ENCODE measurements at regions not wholly inside any gene's neighbourhood (a gene's known extent, or its start where the extent isn't known, plus 50 kb on each side); places are given as distances from the start of the nearest gene placed in this dataset.
A peak's percentile ranks its signal among the peaks of the same experiment; 100 is the strongest.

DNA sequence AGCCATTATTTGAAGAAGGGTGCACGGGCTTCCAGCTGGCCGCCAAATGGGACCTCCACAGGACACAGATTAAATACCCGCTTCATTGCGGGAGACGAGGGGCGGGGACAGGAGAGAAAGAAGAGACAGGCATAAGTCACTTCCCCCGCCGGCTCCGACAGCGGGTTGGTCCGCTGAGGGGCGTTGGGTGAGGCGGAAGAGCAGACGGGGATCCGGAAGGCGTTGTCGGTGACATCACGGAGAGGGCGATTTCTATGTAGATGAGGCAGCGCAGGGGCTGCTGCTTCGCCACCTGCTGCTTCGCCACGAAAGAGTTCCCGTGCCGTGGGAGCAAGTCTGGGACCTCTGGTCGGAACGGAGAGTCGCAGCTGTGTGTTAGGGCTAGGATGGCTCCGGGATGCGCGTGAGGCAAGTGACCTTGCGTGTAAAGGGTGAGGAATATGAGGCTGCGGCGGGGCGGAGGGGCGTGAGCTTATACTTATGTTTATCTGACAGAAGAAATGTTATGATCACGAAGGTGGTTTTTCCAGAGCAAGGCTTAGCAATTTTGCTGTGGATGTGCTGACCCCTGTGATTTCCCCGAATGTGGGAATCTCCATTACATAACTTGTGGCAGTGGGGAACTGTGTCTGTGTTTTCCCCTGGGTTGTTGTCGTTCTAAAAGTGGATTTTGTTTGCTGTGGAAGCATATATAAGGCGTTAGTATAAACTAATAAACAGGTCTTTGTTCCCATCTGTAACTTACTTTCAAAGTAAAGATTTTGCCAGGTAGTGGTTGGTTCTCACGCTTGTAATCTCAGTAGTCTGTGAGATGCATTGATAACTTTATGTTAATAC is 52.9 kb downstream of the PPIAL4C start (continued):
- TF ChIP-seq ARID4B (CRISPR knock-in tag; IDR thresholded peaks at IDR 0.05) = peak; percentile 53; the same call in 1 of the 2 replicates
- TF ChIP-seq BMI1 (IDR thresholded peaks at IDR 0.05; ENCODE audit: low read length) = 0 out of 2 replicates have a peak, but pooled peaks have one; percentile 41
- TF ChIP-seq HNRNPLL (IDR thresholded peaks at IDR 0.05; ENCODE audit: low read depth, low read length, poor library complexity, severe bottlenecking) = peak; percentile 30
- TF ChIP-seq AFF1 (IDR thresholded peaks at IDR 0.05; ENCODE audit: low read depth in 1 of 2, partially characterized antibody in 2 of 2) = peak; percentile 87 to 92
- TF ChIP-seq OTX1 (CRISPR knock-in tag; IDR thresholded peaks at IDR 0.05) = peak; percentile 100
- peak; percentile 89 for TF ChIP-seq ZSCAN32 (CRISPR knock-in tag; IDR thresholded peaks at IDR 0.05)
- TF ChIP-seq FOXA3 (CRISPR knock-in tag; conservative IDR thresholded peaks at IDR 0.05 in 1 of 2, IDR thresholded peaks at IDR 0.05 in 1 of 2) = peak in 1 of 2 experiments; percentile 70; a peak in 2 of 4 replicates
- TF ChIP-seq, protein P1, sequence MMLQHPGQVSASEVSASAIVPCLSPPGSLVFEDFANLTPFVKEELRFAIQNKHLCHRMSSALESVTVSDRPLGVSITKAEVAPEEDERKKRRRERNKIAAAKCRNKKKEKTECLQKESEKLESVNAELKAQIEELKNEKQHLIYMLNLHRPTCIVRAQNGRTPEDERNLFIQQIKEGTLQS (IDR thresholded peaks at IDR 0.05) = peak; percentile 71
- TF ChIP-seq, protein P1 (CRISPR knock-in tag; conservative IDR thresholded peaks at IDR 0.05) = peak; percentile 91
- peak; percentile 58; the same call in 1 of the 2 replicates for TF ChIP-seq CREB3L1 (IDR thresholded peaks at IDR 0.05; ENCODE audit: borderline replicate concordance, low read depth)
- 0 out of 2 replicates have a peak, but pooled peaks have one; percentile 19 for TF ChIP-seq DMBX1 (CRISPR knock-in tag; IDR thresholded peaks at IDR 0.05; ENCODE audit: borderline replicate concordance)
- peak; percentile 45; the same call in 1 of the 2 replicates for TF ChIP-seq CEBPG (CRISPR knock-in tag; IDR thresholded peaks at IDR 0.05)
- peak in 1 of 2 experiments; percentile 54; a peak in 1 of 4 replicates for TF ChIP-seq CEBPG (tag; conservative IDR thresholded peaks at IDR 0.05 in 1 of 2, IDR thresholded peaks at IDR 0.05 in 1 of 2)

Measured in K562 (cell line).